ENCODE measurements at regions not wholly inside any gene's neighbourhood (a gene's known extent, or its start where the extent isn't known, plus 50 kb on each side); places are given as distances from the start of the nearest gene placed in this dataset.
"Not testable (repeated sequence)": the region's sequence is repeated elsewhere in the genome, so short reads cannot be mapped to it uniquely, and the experiment has no call there.

DNA sequence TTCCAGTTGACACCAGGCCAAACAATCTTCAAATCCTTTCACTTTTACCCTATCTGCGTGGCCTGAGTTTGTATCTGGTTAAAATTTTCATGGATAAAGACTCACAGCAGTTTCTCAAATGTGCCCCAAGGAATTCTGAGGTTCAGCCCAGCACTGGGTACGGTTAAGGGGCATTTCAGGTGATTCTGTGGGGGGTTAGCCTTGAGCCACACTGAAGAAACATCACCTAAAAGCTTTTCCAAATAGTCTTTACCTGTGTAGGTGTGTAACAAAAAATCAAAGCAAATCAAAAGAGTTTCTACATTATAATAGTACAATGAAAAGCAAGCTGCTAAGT, 83.8 kb upstream of the DNAJC1 start:
- Histone ChIP-seq H3K27ac (ENCODE audit: low read length in 2 of 2) (no peak overlapping the region), H3K27me3 (replicated peaks in 1 of 4; ENCODE audit: control extremely low read depth in 1 of 4, control insufficient read depth in 3 of 4, insufficient read depth in 4 of 4, low read length in 3 of 4) (peaks cover 0 to 5% (median 1%) of the 10 kb centered on the region in 4 experiments), H3K4me1 (ENCODE audit: control insufficient read depth in 2 of 2, insufficient read depth in 2 of 2, low read length in 2 of 2) (no peaks in the 10 kb centered on the region), H3K79me2 (ENCODE audit: control insufficient read depth, insufficient read depth, low read length) (no peaks in the 10 kb centered on the region), H2AFZ (ENCODE audit: insufficient read depth, low read depth, low read length, poor library complexity, severe bottlenecking) (no peak overlapping the region), H3K4me2 (replicated peaks; ENCODE audit: low read depth, low read length, poor library complexity, severe bottlenecking) (no peak overlapping the region), H3K9ac (ENCODE audit: low read length) (no peak overlapping the region), H4K20me1 (ENCODE audit: control insufficient read depth, insufficient read depth, low read length, poor library complexity, severe bottlenecking) (no peaks in the 10 kb centered on the region), H3K4me3 (ENCODE audit: control extremely low read depth in 1 of 5, extremely low read depth in 1 of 5, insufficient read depth in 1 of 5, low read depth in 2 of 5, low read length in 4 of 5) (no peak overlapping the region), H3K36me3 (replicated peaks in 1 of 2; ENCODE audit: control extremely low read depth in 1 of 2, control insufficient read depth in 1 of 2, extremely low read depth in 1 of 2, insufficient read depth in 2 of 2, low read length in 1 of 2) (no peaks in the 10 kb centered on the region), H3K9me3 (ENCODE audit: control extremely low read depth in 1 of 3, control insufficient read depth in 2 of 3, insufficient read depth in 1 of 3, low read length in 2 of 3) (no peaks in the 10 kb centered on the region)
- Mint-ChIP-seq H3K27ac (no peak overlapping the region), H3K4me1 (no peaks in the 10 kb centered on the region), H3K9me3 (ENCODE audit: insufficient read depth) (no peaks in the 10 kb centered on the region), H3K4me3 (no peak overlapping the region), H3K27me3 (peaks cover 30% of the 10 kb centered on the region)
- no peak for DNase-seq
- TF ChIP-seq, protein P1, sequence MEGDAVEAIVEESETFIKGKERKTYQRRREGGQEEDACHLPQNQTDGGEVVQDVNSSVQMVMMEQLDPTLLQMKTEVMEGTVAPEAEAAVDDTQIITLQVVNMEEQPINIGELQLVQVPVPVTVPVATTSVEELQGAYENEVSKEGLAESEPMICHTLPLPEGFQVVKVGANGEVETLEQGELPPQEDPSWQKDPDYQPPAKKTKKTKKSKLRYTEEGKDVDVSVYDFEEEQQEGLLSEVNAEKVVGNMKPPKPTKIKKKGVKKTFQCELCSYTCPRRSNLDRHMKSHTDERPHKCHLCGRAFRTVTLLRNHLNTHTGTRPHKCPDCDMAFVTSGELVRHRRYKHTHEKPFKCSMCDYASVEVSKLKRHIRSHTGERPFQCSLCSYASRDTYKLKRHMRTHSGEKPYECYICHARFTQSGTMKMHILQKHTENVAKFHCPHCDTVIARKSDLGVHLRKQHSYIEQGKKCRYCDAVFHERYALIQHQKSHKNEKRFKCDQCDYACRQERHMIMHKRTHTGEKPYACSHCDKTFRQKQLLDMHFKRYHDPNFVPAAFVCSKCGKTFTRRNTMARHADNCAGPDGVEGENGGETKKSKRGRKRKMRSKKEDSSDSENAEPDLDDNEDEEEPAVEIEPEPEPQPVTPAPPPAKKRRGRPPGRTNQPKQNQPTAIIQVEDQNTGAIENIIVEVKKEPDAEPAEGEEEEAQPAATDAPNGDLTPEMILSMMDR (IDR thresholded peaks at IDR 0.05), result no peak
- TF ChIP-seq EZH2 (IDR thresholded peaks at IDR 0.05; ENCODE audit: borderline replicate concordance, insufficient read depth, low read depth, low read length, poor library complexity, severe bottlenecking), result no peak
- ATAC-seq (ENCODE audit: low read depth), result no peak
- intact Hi-C loops (cut with micrococcal nuclease), result no loop called here
- POLR2A ChIA-PET, result no interaction called here
- WGBS (ENCODE audit: insufficient coverage), result no CpG with 5 or more reads among the region's 2 CpGs
- CTCF ChIA-PET, result no interaction called here

DNA sequence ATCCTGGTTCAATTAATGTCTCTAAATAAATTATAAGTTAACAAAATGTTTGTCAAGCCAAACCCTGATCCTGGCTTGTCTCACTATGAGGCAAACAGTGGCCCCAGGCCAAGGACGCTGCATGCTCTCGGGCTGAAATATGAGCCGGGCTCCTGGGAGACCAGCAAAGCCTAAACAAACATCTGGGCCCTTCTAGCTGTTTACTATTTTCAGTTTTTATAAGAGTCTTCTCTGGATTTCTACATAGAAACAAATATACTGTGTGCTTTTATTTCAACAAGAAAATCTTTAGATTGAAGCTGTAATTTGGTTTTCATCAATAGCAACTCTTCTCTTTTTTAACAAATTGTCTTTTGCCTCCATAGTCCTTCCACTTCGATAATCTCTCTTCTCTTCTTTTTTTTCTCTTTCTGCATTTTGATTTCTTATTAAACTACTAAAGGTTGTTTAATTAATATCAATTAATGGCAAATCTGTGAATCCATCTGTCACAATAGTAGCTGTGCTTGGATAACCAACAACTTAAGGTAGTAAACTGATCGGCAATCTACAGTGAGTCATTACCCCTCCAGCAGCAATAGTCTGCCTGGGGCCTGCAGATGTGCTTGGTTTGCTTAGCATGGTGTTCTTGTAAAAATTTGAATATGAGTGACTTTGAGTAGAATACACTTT, 83.3 kb upstream of the DNAJC1 start:
- intact Hi-C loops (cut with micrococcal nuclease), result no loop called here
- H3K4me1 ChIP-seq (ENCODE audit: control insufficient read depth in 2 of 2, insufficient read depth in 2 of 2, low read length in 2 of 2), result no peaks in the 10 kb centered on the region
- CTCF ChIA-PET, result interaction anchor here (0.6 kb wide), 1 partner anchor 26 kb away, joined by 3 read pairs; no protein-coding TSS in a partner anchor

DNA sequence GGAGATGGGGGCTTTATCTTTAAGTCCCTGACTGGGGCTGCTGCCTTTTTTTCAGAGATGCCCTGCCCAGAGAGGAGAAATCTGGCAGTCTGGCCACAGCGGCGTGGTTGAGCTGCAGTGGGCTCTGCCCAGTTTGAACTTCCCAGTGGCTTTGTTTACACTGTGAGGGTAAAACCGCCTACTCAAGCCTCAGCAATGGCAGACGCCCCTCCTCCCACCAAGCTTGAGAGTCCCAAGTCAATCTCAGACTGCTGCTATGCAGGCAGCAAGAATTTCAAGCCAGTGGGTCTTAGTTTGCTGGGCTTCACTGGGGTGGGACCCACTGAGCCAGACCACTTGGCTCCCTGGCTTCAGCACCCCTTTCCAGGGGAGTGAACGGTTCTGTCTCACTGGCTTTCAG, 76.4 kb upstream of the DNAJC1 start:
- H3K4me3 ChIP-seq (ENCODE audit: control extremely low read depth in 1 of 5, extremely low read depth in 1 of 5, insufficient read depth in 1 of 5, low read depth in 2 of 5, low read length in 4 of 5); H3K36me3 ChIP-seq (replicated peaks in 1 of 2; ENCODE audit: control extremely low read depth in 1 of 2, control insufficient read depth in 1 of 2, extremely low read depth in 1 of 2, insufficient read depth in 2 of 2, low read length in 1 of 2); H2AFZ ChIP-seq (ENCODE audit: insufficient read depth, low read depth, low read length, poor library complexity, severe bottlenecking); POLR2A ChIA-PET; H3K9ac ChIP-seq (ENCODE audit: low read length); H3K27me3 ChIP-seq (replicated peaks in 1 of 4; ENCODE audit: control extremely low read depth in 1 of 4, control insufficient read depth in 3 of 4, insufficient read depth in 4 of 4, low read length in 3 of 4); ATAC-seq (ENCODE audit: low read depth); H3K27ac ChIP-seq (ENCODE audit: low read length in 2 of 2); intact Hi-C loops (cut with micrococcal nuclease); H3K27ac Mint-ChIP-seq; H3K9me3 ChIP-seq (ENCODE audit: control extremely low read depth in 1 of 3, control insufficient read depth in 2 of 3, insufficient read depth in 1 of 3, low read length in 2 of 3); H3K4me1 Mint-ChIP-seq; H3K4me2 ChIP-seq (replicated peaks; ENCODE audit: low read depth, low read length, poor library complexity, severe bottlenecking); H3K79me2 ChIP-seq (ENCODE audit: control insufficient read depth, insufficient read depth, low read length); DNase-seq; H3K9me3 Mint-ChIP-seq (ENCODE audit: insufficient read depth); H3K4me1 ChIP-seq (ENCODE audit: control insufficient read depth in 2 of 2, insufficient read depth in 2 of 2, low read length in 2 of 2); H4K20me1 ChIP-seq (ENCODE audit: control insufficient read depth, insufficient read depth, low read length, poor library complexity, severe bottlenecking); H3K4me3 Mint-ChIP-seq: not testable (repeated sequence)
- H3K27me3 Mint-ChIP-seq, result peaks cover 43% of the 10 kb centered on the region
- 96% methylated on average over 3 of the region's 5 CpGs for WGBS (ENCODE audit: insufficient coverage)
- CTCF ChIA-PET, result interaction anchor here (0.5 kb wide), 1 partner anchor 70 kb away, joined by 4 read pairs; no protein-coding TSS in a partner anchor

More for the DNA sequence above, 83.3 kb upstream of the DNAJC1 start:
- Histone ChIP-seq H3K27ac (ENCODE audit: low read length in 2 of 2) (no peak overlapping the region), H2AFZ (ENCODE audit: insufficient read depth, low read depth, low read length, poor library complexity, severe bottlenecking) (no peak overlapping the region), H4K20me1 (ENCODE audit: control insufficient read depth, insufficient read depth, low read length, poor library complexity, severe bottlenecking) (no peaks in the 10 kb centered on the region), H3K4me3 (ENCODE audit: control extremely low read depth in 1 of 5, extremely low read depth in 1 of 5, insufficient read depth in 1 of 5, low read depth in 2 of 5, low read length in 4 of 5) (no peak overlapping the region), H3K9me3 (ENCODE audit: control extremely low read depth in 1 of 3, control insufficient read depth in 2 of 3, insufficient read depth in 1 of 3, low read length in 2 of 3) (no peaks in the 10 kb centered on the region), H3K9ac (ENCODE audit: low read length) (no peak overlapping the region), H3K79me2 (ENCODE audit: control insufficient read depth, insufficient read depth, low read length) (no peaks in the 10 kb centered on the region), H3K36me3 (replicated peaks in 1 of 2; ENCODE audit: control extremely low read depth in 1 of 2, control insufficient read depth in 1 of 2, extremely low read depth in 1 of 2, insufficient read depth in 2 of 2, low read length in 1 of 2) (no peaks in the 10 kb centered on the region), H3K27me3 (replicated peaks in 1 of 4; ENCODE audit: control extremely low read depth in 1 of 4, control insufficient read depth in 3 of 4, insufficient read depth in 4 of 4, low read length in 3 of 4) (peaks cover 0 to 5% (median 1%) of the 10 kb centered on the region in 4 experiments), H3K4me2 (replicated peaks; ENCODE audit: low read depth, low read length, poor library complexity, severe bottlenecking) (no peak overlapping the region)
- no peaks in the 10 kb centered on the region for H3K4me1 Mint-ChIP-seq
- no peak overlapping the region for H3K27ac Mint-ChIP-seq
- H3K9me3 Mint-ChIP-seq (ENCODE audit: insufficient read depth), result no peaks in the 10 kb centered on the region
- POLR2A ChIA-PET, result no interaction called here
- no peak overlapping the region for H3K4me3 Mint-ChIP-seq
- DNase-seq, result no peak
- peaks cover 30% of the 10 kb centered on the region for H3K27me3 Mint-ChIP-seq
- WGBS (ENCODE audit: insufficient coverage), result no CpG with 5 or more reads among the region's 5 CpGs
- ATAC-seq (ENCODE audit: low read depth), result no peak
- TF ChIP-seq, protein P1 (IDR thresholded peaks at IDR 0.05), result no peak
- no peak for TF ChIP-seq EZH2 (IDR thresholded peaks at IDR 0.05; ENCODE audit: borderline replicate concordance, insufficient read depth, low read depth, low read length, poor library complexity, severe bottlenecking)
